Neuronal stem cell (in vitro differentiated cells): ENCODE measurements at regions not wholly inside any gene's neighbourhood (a gene's known extent, or its start where the extent isn't known, plus 50 kb on each side); places are given as distances from the start of the nearest gene placed in this dataset.

ENCODE experiments used
- DNase-seq: peaks from one replicate; pipeline ENCODE4 v3.0.0-alpha.2; 2013; ENCODE audit warnings: low spot score
- H2AFZ ChIP-seq: one replicate; pipeline ENCODE4 v1.6.1; 2013; ENCODE audit warnings: mild to moderate bottlenecking, low read length, inconsistent platforms
- H2AK5ac ChIP-seq: 2 replicates; pipeline ENCODE4 v1.6.1; 2013; ENCODE audit warnings: low read depth, mild to moderate bottlenecking, inconsistent platforms, low read length, moderate library complexity, mixed read lengths
- H2BK120ac ChIP-seq: 2 replicates; pipeline ENCODE4 v1.6.1; 2013; ENCODE audit warnings: low read depth, mild to moderate bottlenecking, inconsistent platforms, low read length, moderate library complexity, mixed read lengths
- H2BK12ac ChIP-seq: one replicate; pipeline ENCODE4 v1.6.1; 2013; ENCODE audit warnings: low read length, inconsistent platforms
- H2BK15ac ChIP-seq: 2 replicates; pipeline ENCODE4 v1.6.1; 2013; ENCODE audit warnings: mild to moderate bottlenecking, low read length, inconsistent platforms, mixed read lengths
- H2BK5ac ChIP-seq: one replicate; pipeline ENCODE4 v1.6.1; 2013; ENCODE audit warnings: inconsistent platforms, mild to moderate bottlenecking, low read length, moderate library complexity
- H3K14ac ChIP-seq: one replicate; pipeline ENCODE4 v1.6.1; 2013; ENCODE audit warnings: low read length, inconsistent platforms
- H3K18ac ChIP-seq: 2 replicates; pipeline ENCODE4 v1.6.1; 2013; ENCODE audit warnings: low read length, inconsistent platforms
- H3K23ac ChIP-seq: 2 replicates; pipeline ENCODE4 v1.6.1; 2013; ENCODE audit warnings: low read depth, mild to moderate bottlenecking, mixed read lengths, low read length, inconsistent platforms; ENCODE audit not compliant: poor library complexity
- H3K27ac ChIP-seq: replicated peaks from 3 replicates; pipeline ENCODE4 v1.5.1; 2013; ENCODE audit warnings: low read length, inconsistent platforms
- H3K27me3 ChIP-seq, 3 experiments: 2 replicates each; pipeline ENCODE4 v1.6.1; 2013; ENCODE audit warnings: low read length in 3 of 3, mild to moderate bottlenecking in 2 of 3, inconsistent platforms in 1 of 3, low read depth in 1 of 3, mixed read lengths in 1 of 3, moderate library complexity in 1 of 3; ENCODE audit not compliant: control insufficient read depth in 3 of 3, insufficient read depth in 3 of 3
- H3K36me3 ChIP-seq, 2 donors: replicated peaks in 1 of 2; 2 replicates each; pipeline ENCODE4 v1.6.1; 2013; ENCODE audit warnings: low read length in 2 of 2; ENCODE audit not compliant: control insufficient read depth in 2 of 2, insufficient read depth in 2 of 2
- H3K4ac ChIP-seq: 2 replicates; pipeline ENCODE4 v1.6.1; 2013; ENCODE audit warnings: inconsistent platforms, mild to moderate bottlenecking, low read length, moderate library complexity
- H3K4me1 ChIP-seq, 2 donors: 1 replicate in 1 of 2; 2 replicates in 1 of 2; pipeline ENCODE4 v1.6.1; 2013; ENCODE audit warnings: low read length in 2 of 2, low read depth in 1 of 2; ENCODE audit not compliant: control insufficient read depth in 2 of 2, insufficient read depth in 1 of 2
- H3K4me2 ChIP-seq: one replicate; pipeline ENCODE4 v1.6.1; 2013; ENCODE audit warnings: mild to moderate bottlenecking, low read length, inconsistent platforms; ENCODE audit not compliant: insufficient read depth, poor library complexity, severe bottlenecking
- H3K4me3 ChIP-seq, 2 donors: 2 replicates each; pipeline ENCODE4 v1.5.1; 2013; ENCODE audit warnings: low read length in 2 of 2, mild to moderate bottlenecking in 2 of 2, inconsistent platforms in 1 of 2, moderate library complexity in 1 of 2
- H3K79me1 ChIP-seq: one replicate; pipeline ENCODE4 v1.6.1; 2013; ENCODE audit warnings: low read depth, mild to moderate bottlenecking, inconsistent platforms, low read length, moderate library complexity
- H3K9ac ChIP-seq: one replicate; pipeline ENCODE4 v1.6.1; 2013; ENCODE audit warnings: mild to moderate bottlenecking, low read depth, low read length, inconsistent platforms; ENCODE audit not compliant: poor library complexity
- H3K9me3 ChIP-seq, 2 donors: replicated peaks in 1 of 2; 2 replicates each; pipeline versions ENCODE3 to v1.6.1; 2013; ENCODE audit warnings: low read length in 2 of 2, mild to moderate bottlenecking in 2 of 2, inconsistent platforms in 1 of 2, low read depth in 1 of 2, mixed read lengths in 1 of 2, moderate library complexity in 1 of 2; ENCODE audit not compliant: control insufficient read depth in 2 of 2, insufficient read depth in 1 of 2
- H4K8ac ChIP-seq: one replicate; pipeline ENCODE4 v1.6.1; 2013; ENCODE audit warnings: low read depth, mild to moderate bottlenecking, inconsistent platforms, low read length, moderate library complexity
- H4K91ac ChIP-seq: one replicate; pipeline ENCODE4 v1.6.1; 2013; ENCODE audit warnings: low read length, low read depth, mild to moderate bottlenecking, inconsistent platforms; ENCODE audit not compliant: poor library complexity
- WGBS, 2 donors: extraction: QIAGEN DNeasy Blood & Tissue Kit; methylation state at CpG; one replicate each; pipeline ENCODE4 v1.1.7; 2013; ENCODE audit warnings: missing lambda C conversion rate in 2 of 2, mixed read lengths in 1 of 2; ENCODE audit not compliant: insufficient read length in 2 of 2, insufficient replicate concordance in 1 of 2; ENCODE audit errors: extremely low coverage in 2 of 2; 5-methylcytosine and 5-hydroxymethylcytosine counted together

DNA sequence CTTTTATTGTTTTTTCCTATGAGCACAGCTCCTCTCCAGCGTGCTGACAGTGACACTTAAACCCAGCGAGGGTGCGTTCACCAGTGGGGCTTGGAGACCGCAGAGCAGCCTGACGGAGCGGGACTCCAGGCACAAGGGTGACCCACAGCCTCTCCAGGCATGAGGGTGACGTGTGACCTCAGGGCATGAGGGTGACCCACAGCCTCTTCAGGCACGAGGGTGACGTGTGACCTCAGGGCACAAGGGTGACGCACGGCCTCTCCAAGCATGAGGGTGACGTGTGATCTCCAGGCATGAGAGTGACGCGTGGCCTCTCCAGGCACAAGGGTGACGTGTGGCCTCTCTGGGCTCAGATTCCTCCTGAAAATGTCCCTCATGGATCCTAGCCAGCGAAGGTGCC, 164.3 kb upstream of the TCERG1L start:
- H3K27ac ChIP-seq, result no peak overlapping the region
- no peak overlapping the region for H2AFZ ChIP-seq
- no peak for DNase-seq
- no peak overlapping the region for H2BK15ac ChIP-seq
- H4K8ac ChIP-seq, result no peak overlapping the region
- no peak overlapping the region for H3K9ac ChIP-seq
- no peak overlapping the region for H2BK5ac ChIP-seq
- peaks cover 0 to 3% of the 10 kb centered on the region in 2 donors for H3K9me3 ChIP-seq
- H2BK12ac ChIP-seq, result peak overlapping the region; percentile 46
- H3K14ac ChIP-seq, result peak overlapping the region; percentile 83
- peak overlapping the region; percentile 52 for H3K18ac ChIP-seq
- H3K36me3 ChIP-seq, result no peaks in the 10 kb centered on the region
- peaks cover 0 to 2% of the 10 kb centered on the region in 2 donors for H3K4me1 ChIP-seq
- no CpG with 5 or more reads among the region's 16 CpGs for WGBS, 2 donors
- H3K4ac ChIP-seq, result no peak overlapping the region
- H3K23ac ChIP-seq, result no peak overlapping the region
- H3K79me1 ChIP-seq, result no peaks in the 10 kb centered on the region
- no peak overlapping the region for H2BK120ac ChIP-seq
- no peak overlapping the region for H3K4me2 ChIP-seq
- H3K4me3 ChIP-seq, result no peak overlapping the region
- H4K91ac ChIP-seq, result no peak overlapping the region
- H3K27me3 ChIP-seq, result peaks cover 0 to 5% (median 0%) of the 10 kb centered on the region in 3 experiments
- H2AK5ac ChIP-seq, result peak overlapping the region; percentile 44

DNA sequence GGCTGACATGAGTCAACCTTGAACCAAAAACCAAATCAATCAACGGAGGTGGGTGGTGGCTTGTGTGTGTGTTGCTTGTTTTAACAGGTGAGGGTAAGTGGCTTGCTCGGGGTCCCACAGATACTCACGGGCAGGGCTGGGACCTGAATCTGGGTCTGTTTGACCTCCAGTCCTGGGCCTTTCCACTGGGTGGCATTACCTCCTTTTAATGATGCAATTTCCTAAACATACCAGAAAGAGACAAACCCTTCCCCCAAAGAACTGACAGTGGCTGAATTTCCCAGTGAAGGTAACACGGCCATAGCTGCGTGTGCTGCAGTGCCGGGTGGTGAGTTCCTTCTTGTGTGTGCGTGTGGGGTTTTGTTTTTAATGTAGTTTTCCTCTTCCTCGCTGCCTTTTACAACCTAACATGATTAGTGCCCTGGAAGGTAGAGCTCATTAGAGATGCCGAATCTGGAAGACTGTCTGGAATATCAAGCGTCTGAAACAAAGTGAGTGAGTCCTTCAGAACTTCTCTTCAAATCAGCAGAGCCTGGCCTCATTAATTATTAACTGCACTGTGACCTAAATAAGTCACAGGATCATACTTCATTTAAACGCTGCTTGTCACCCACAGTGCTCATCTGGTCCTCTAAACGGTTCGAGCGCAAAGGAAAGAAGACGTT, 166.1 kb upstream of the TCERG1L start:
- Histone ChIP-seq H2BK5ac (no peak overlapping the region), H3K14ac (no peak overlapping the region), H3K36me3 (no peaks in the 10 kb centered on the region), H4K8ac (no peak overlapping the region), H3K4me1 (peaks cover 0 to 4% of the 10 kb centered on the region in 2 donors), H4K91ac (no peak overlapping the region), H3K18ac (no peak overlapping the region), H3K4me2 (no peak overlapping the region), H3K9me3 (peaks cover 0 to 3% of the 10 kb centered on the region in 2 donors), H3K79me1 (no peaks in the 10 kb centered on the region), H3K23ac (no peak overlapping the region), H2BK12ac (no peak overlapping the region), H2BK15ac (no peak overlapping the region), H3K9ac (no peak overlapping the region), H2AFZ (no peak overlapping the region), H2BK120ac (no peak overlapping the region), H2AK5ac (no peak overlapping the region), H3K27me3 (peaks cover 0 to 5% (median 0%) of the 10 kb centered on the region in 3 experiments), H3K4me3 (no peak overlapping the region), H3K4ac (no peak overlapping the region), H3K27ac (no peak overlapping the region)
- WGBS, 2 donors, result no CpG with 5 or more reads among the region's 15 CpGs
- DNase-seq, result no peak

DNA sequence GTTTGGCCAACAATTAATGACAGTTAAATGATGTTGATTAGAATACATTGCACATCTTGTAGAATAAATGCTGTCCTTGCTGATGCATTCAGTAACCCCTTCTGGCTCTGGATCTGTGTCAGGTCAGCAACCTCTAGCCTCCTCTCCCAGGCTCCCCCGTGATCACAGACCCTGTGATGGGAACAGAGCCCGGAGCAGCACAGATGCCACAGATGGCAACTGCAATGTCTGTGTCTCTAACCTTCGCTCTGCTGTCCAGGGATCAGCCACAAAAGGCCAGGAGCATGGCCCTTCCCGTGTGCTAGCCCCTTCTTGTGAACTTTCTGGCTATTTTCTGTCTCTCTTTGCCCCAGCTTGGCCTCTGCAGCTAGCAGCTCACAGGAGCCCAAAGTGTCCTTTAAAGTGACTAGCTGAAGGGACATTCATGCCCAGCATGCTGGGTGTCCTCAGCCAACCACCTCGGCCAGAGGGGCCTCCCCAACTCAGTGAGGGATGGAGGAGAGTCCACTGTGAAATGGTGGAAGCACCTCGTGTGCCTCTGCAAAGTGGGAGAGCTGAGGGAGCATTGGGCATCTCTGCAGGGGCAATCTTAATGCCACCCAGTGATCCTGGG, 167.0 kb upstream of the TCERG1L start:
- Histone ChIP-seq H2BK12ac (no peak overlapping the region), H3K4me1 (peaks cover 0 to 4% of the 10 kb centered on the region in 2 donors), H4K8ac (no peak overlapping the region), H4K91ac (no peak overlapping the region), H3K4ac (no peak overlapping the region), H2BK5ac (no peak overlapping the region), H3K36me3 (no peaks in the 10 kb centered on the region), H2BK120ac (no peak overlapping the region), H3K4me2 (no peak overlapping the region), H2AFZ (no peak overlapping the region), H3K27me3 (peaks cover 0 to 5% (median 0%) of the 10 kb centered on the region in 3 experiments), H3K18ac (peak overlapping the region; percentile 23), H3K9ac (peak overlapping the region; percentile 39), H3K9me3 (no peaks in the 10 kb centered on the region), H3K4me3 (no peak overlapping the region), H3K14ac (no peak overlapping the region), H3K79me1 (no peaks in the 10 kb centered on the region), H3K27ac (no peak overlapping the region), H2AK5ac (no peak overlapping the region), H2BK15ac (no peak overlapping the region), H3K23ac (no peak overlapping the region)
- no CpG with 5 or more reads among the region's 6 CpGs for WGBS, 2 donors
- no peak for DNase-seq

DNA sequence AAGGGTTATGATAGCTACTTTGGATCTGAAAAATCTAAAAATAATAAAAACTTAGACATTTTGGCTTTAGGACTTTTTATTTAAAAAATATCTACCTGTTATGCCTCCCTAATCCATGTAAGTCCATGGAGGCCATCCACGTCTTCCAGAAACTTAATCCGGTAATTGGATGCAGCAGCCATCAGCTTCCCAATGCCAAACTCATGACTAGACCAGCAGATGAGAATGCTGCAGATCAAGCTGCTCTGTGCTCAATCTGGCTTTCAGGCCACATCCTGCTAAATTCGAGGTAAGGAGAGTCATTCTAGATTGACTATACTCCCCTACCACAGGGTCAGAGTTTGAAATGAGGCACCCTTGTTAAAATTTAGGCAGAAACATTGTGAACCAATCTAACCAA, 168.5 kb upstream of the TCERG1L start:
- Histone ChIP-seq H3K23ac (no peak overlapping the region), H3K9ac (no peak overlapping the region), H4K8ac (no peak overlapping the region), H3K18ac (no peak overlapping the region), H4K91ac (no peak overlapping the region), H3K27ac (no peak overlapping the region), H3K4me1 (peaks cover 0 to 4% of the 10 kb centered on the region in 2 donors), H2AFZ (no peak overlapping the region), H2BK12ac (no peak overlapping the region), H2BK120ac (no peak overlapping the region), H3K4me3 (no peak overlapping the region), H3K4ac (no peak overlapping the region), H2BK5ac (no peak overlapping the region), H3K9me3 (peaks cover 0 to 4% of the 10 kb centered on the region in 2 donors), H3K4me2 (no peak overlapping the region), H3K79me1 (no peaks in the 10 kb centered on the region), H2AK5ac (no peak overlapping the region), H3K36me3 (no peaks in the 10 kb centered on the region), H3K14ac (no peak overlapping the region), H3K27me3 (peaks cover 0 to 5% (median 0%) of the 10 kb centered on the region in 3 experiments), H2BK15ac (no peak overlapping the region)
- no peak for DNase-seq
- no CpG with 5 or more reads among the region's 3 CpGs for WGBS, 2 donors
